BJ (cell line): ENCODE measurements at regions not wholly inside any gene's neighbourhood (a gene's known extent, or its start where the extent isn't known, plus 50 kb on each side); places are given as distances from the start of the nearest gene placed in this dataset.
"Not testable (repeated sequence)": the region's sequence is repeated elsewhere in the genome, so short reads cannot be mapped to it uniquely, and the experiment has no call there.

Experiments
- CTCF ChIA-PET: fragments of 350-600 bp; formaldehyde crosslinking; extraction: SDS; loops from one replicate; lab custom pipeline; 2021; ENCODE audit warnings: antibody characterized with exemption, inconsistent platforms; lab: Yijun Ruan, JAX
- POLR2A ChIA-PET: fragments of 300-600 bp; sonication (Branson Sonifier 250); formaldehyde crosslinking; extraction: SDS; loops from one replicate; lab custom pipeline; 2021; ENCODE audit warnings: antibody characterized with exemption; lab: Charles Lee
- DNase-seq: peaks from one replicate; pipeline ENCODE4 v3.0.0-alpha.2; 2011; ENCODE audit warnings: low read depth
- H3K27me3 ChIP-seq: 2 replicates; pipeline ENCODE4 v1.6.0; 2011; ENCODE audit warnings: low read length; ENCODE audit not compliant: control insufficient read depth, insufficient read depth
- H3K36me3 ChIP-seq: 2 replicates; pipeline ENCODE4 v1.5.1; 2011; ENCODE audit warnings: low read length; ENCODE audit not compliant: control insufficient read depth, insufficient read depth
- H3K4me3 ChIP-seq: 2 replicates; pipeline ENCODE4 v1.5.1; 2011; ENCODE audit warnings: low read depth, mild to moderate bottlenecking, control low read depth, low read length
- CTCF ChIP-seq: IDR thresholded peaks from 2 replicates; pipeline ENCODE4 v1.5.1; 2011; ENCODE audit warnings: low read depth, mild to moderate bottlenecking, control low read depth, inconsistent platforms, low read length, moderate library complexity; ENCODE audit not compliant: insufficient read depth

GRCh38 chr18:76018210-76018609, 476.8 kb downstream of the ZNF516 start:
- DNase-seq: no peak
- POLR2A ChIA-PET: no interaction called here
- Histone ChIP-seq H3K4me3 (no peak overlapping the region), H3K27me3 (no peaks in the 10 kb centered on the region), H3K36me3 (no peaks in the 10 kb centered on the region)
- TF ChIP-seq CTCF: no peak
- CTCF ChIA-PET: no interaction called here

- no peaks in the 10 kb centered on the region for H3K36me3 ChIP-seq
- H3K27me3 ChIP-seq: no peaks in the 10 kb centered on the region
- no peak for DNase-seq
- POLR2A ChIA-PET: no interaction called here
- TF ChIP-seq CTCF: no peak
- CTCF ChIA-PET: interaction anchor here (1.1 kb wide), 1 partner anchor 46 kb away, joined by 3 read pairs; no protein-coding TSS in a partner anchor
- H3K4me3 ChIP-seq: no peak overlapping the region
Measured at GRCh38 chr18:76013057-76013456, 482.0 kb downstream of the ZNF516 start.

- POLR2A ChIA-PET: no interaction called here
- Histone ChIP-seq H3K4me3 (no peak overlapping the region), H3K27me3 (no peaks in the 10 kb centered on the region), H3K36me3 (no peaks in the 10 kb centered on the region)
- TF ChIP-seq CTCF: no peak
- DNase-seq: no peak
- CTCF ChIA-PET: interaction anchor here (0.6 kb wide), 1 partner anchor 1409 kb away, joined by 3 read pairs; no protein-coding TSS in a partner anchor
Measured at GRCh38 chr18:76005632-76006208, 489.3 kb downstream of the ZNF516 start.

GRCh38 chr18:75987913-75988312, 507.1 kb downstream of the ZNF516 start:
- DNase-seq, POLR2A ChIA-PET: not testable (repeated sequence)

GRCh38 chr18:75984853-75985252, 510.2 kb downstream of the ZNF516 start:
- ChIA-PET POLR2A (no interaction called here), CTCF (no interaction called here)
- no peak for DNase-seq
- Histone ChIP-seq H3K4me3 (no peak overlapping the region), H3K27me3 (no peaks in the 10 kb centered on the region), H3K36me3 (no peaks in the 10 kb centered on the region)
- TF ChIP-seq CTCF: no peak

More at GRCh38 chr18:75987913-75988312, 507.1 kb downstream of the ZNF516 start:
- H3K4me3 ChIP-seq, CTCF ChIA-PET, H3K27me3 ChIP-seq, H3K36me3 ChIP-seq: not testable (repeated sequence)

- H3K27me3 ChIP-seq: no peaks in the 10 kb centered on the region
- H3K4me3 ChIP-seq: no peak overlapping the region
- H3K36me3 ChIP-seq: no peaks in the 10 kb centered on the region
- DNase-seq: no peak
- CTCF ChIA-PET: no interaction called here
- POLR2A ChIA-PET: no interaction called here
- no peak for TF ChIP-seq CTCF
Measured at GRCh38 chr18:75981102-75981501, 513.9 kb downstream of the ZNF516 start.
